ENCODE measurements at regions not wholly inside any gene's neighbourhood (a gene's known extent, or its start where the extent isn't known, plus 50 kb on each side); places are given as distances from the start of the nearest gene placed in this dataset.

GRCh38 chr7:46220066-46220630 lies 299.1 kb upstream of the IGFBP3 start (continued):
- no peak for TF ChIP-seq USF2 (IDR thresholded peaks at IDR 0.05; ENCODE audit: low read length)
- TF ChIP-seq JUN (IDR thresholded peaks at IDR 0.05; ENCODE audit: low read depth, low read length): no peak
- no peak for TF ChIP-seq POLR2A (IDR thresholded peaks at IDR 0.05; ENCODE audit: control extremely low read depth in 1 of 2, low read depth in 2 of 2, low read length in 2 of 2)
- no peak for TF ChIP-seq SAP30 (IDR thresholded peaks at IDR 0.05; ENCODE audit: insufficient read depth, insufficient replicate concordance, low read length)
- TF ChIP-seq CHD2 (IDR thresholded peaks at IDR 0.05; ENCODE audit: low read length): no peak
- TF ChIP-seq, protein P1, sequence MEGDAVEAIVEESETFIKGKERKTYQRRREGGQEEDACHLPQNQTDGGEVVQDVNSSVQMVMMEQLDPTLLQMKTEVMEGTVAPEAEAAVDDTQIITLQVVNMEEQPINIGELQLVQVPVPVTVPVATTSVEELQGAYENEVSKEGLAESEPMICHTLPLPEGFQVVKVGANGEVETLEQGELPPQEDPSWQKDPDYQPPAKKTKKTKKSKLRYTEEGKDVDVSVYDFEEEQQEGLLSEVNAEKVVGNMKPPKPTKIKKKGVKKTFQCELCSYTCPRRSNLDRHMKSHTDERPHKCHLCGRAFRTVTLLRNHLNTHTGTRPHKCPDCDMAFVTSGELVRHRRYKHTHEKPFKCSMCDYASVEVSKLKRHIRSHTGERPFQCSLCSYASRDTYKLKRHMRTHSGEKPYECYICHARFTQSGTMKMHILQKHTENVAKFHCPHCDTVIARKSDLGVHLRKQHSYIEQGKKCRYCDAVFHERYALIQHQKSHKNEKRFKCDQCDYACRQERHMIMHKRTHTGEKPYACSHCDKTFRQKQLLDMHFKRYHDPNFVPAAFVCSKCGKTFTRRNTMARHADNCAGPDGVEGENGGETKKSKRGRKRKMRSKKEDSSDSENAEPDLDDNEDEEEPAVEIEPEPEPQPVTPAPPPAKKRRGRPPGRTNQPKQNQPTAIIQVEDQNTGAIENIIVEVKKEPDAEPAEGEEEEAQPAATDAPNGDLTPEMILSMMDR (IDR thresholded peaks at IDR 0.05; ENCODE audit: control extremely low read depth in 1 of 3, insufficient read depth in 1 of 3, low read depth in 1 of 3, low read length in 3 of 3): no peak
- TF ChIP-seq, protein P2, sequence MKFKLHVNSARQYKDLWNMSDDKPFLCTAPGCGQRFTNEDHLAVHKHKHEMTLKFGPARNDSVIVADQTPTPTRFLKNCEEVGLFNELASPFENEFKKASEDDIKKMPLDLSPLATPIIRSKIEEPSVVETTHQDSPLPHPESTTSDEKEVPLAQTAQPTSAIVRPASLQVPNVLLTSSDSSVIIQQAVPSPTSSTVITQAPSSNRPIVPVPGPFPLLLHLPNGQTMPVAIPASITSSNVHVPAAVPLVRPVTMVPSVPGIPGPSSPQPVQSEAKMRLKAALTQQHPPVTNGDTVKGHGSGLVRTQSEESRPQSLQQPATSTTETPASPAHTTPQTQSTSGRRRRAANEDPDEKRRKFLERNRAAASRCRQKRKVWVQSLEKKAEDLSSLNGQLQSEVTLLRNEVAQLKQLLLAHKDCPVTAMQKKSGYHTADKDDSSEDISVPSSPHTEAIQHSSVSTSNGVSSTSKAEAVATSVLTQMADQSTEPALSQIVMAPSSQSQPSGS (IDR thresholded peaks at IDR 0.05; ENCODE audit: low read length): no peak

Measured in H1 (cell line).